GM12878 (cell line): ENCODE measurements at regions not wholly inside any gene's neighbourhood (a gene's known extent, or its start where the extent isn't known, plus 50 kb on each side); places are given as distances from the start of the nearest gene placed in this dataset.

Source experiments
- ATAC-seq: fragments of 200-7000 bp; cut with Tn5 transposase; 3 replicates; pipeline ENCODE4 v1.9.1; 2020; ENCODE audit warnings: mild to moderate bottlenecking, moderate library complexity
- BruUV-seq: library from RNA; stranded (reverse); fragments of 400-500 nt; replicated peaks from 2 replicates; lab custom pipeline; 2021; lab: Mats Ljungman, UMichigan
- CTCF ChIA-PET: fragments of 300-600 bp; sonication (Branson Sonifier 250); formaldehyde crosslinking; extraction: SDS; loops from one replicate; lab custom pipeline; 2021; ENCODE audit warnings: inconsistent platforms; lab: Yijun Ruan, JAX
- POLR2A ChIA-PET: fragments of 350-600 bp; formaldehyde crosslinking; extraction: SDS; loops from one replicate; lab custom pipeline; 2021; ENCODE audit warnings: inconsistent platforms; lab: Charles Lee
- RAD21 ChIA-PET: fragments of 300-600 bp; sonication (Branson Sonifier 250); formaldehyde crosslinking; loops from one replicate; lab custom pipeline; 2023; ENCODE audit warnings: antibody characterized with exemption; ENCODE audit not compliant: unreplicated experiment; lab: Charles Lee
- SMC1A ChIA-PET: fragments of 300-600 bp; sonication (Branson Sonifier 250); formaldehyde crosslinking; loops from one replicate; lab custom pipeline; 2023; ENCODE audit not compliant: unreplicated experiment, uncharacterized antibody; lab: Charles Lee
- DNase-seq: peaks from one replicate; pipeline ENCODE4 v3.0.0-alpha.2; 2011; ENCODE audit warnings: low read depth, low spot score
- FAIRE-seq: peaks from 3 replicates; lab custom pipeline; 2011; peaks lifted over from hg19 to GRCh38; lab: Jason Lieb, UNC
- H2AFZ ChIP-seq: 2 replicates; pipeline ENCODE4 v1.6.0; 2011; ENCODE audit warnings: low read depth, low read length, control low read depth; ENCODE audit not compliant: control insufficient read depth
- H3K27ac ChIP-seq: 2 replicates; pipeline ENCODE4 v1.5.1; 2011; ENCODE audit warnings: control low read depth; ENCODE audit not compliant: control insufficient read depth, insufficient read depth
- H3K27me3 ChIP-seq, 2 experiments: replicated peaks in 1 of 2; 2 replicates each; pipeline versions ENCODE4 v1.6.0 to v1.6.1; 2011; ENCODE audit warnings: low read length in 1 of 2; ENCODE audit not compliant: control insufficient read depth in 2 of 2, insufficient read depth in 2 of 2
- H3K36me3 ChIP-seq, 2 experiments: 2 replicates each; pipeline ENCODE4 v1.5.1; 2011; ENCODE audit warnings: low read length in 1 of 2; ENCODE audit not compliant: control insufficient read depth in 2 of 2, insufficient read depth in 2 of 2
- H3K4me1 ChIP-seq: 2 replicates; pipeline ENCODE4 v1.6.1; 2011; ENCODE audit warnings: mild to moderate bottlenecking, low read length, moderate library complexity, mixed read lengths; ENCODE audit not compliant: control insufficient read depth, insufficient read depth
- H3K4me2 ChIP-seq: 2 replicates; pipeline ENCODE4 v1.6.0; 2011; ENCODE audit warnings: control low read depth; ENCODE audit not compliant: control insufficient read depth, insufficient read depth
- H3K4me3 ChIP-seq: fragments of 200-600 bp; sonication (generic); 2 replicates; pipeline ENCODE4 v1.5.1; 2016
- H3K79me2 ChIP-seq: 2 replicates; pipeline ENCODE4 v1.6.0; 2011; ENCODE audit warnings: low read length; ENCODE audit not compliant: control insufficient read depth, insufficient read depth
- H3K9ac ChIP-seq: 2 replicates; pipeline ENCODE4 v1.8.0; 2011; ENCODE audit warnings: low read length, control low read depth, mixed read lengths; ENCODE audit not compliant: control insufficient read depth, insufficient read depth
- H3K9me3 ChIP-seq: replicated peaks from 3 replicates; pipeline ENCODE4 v1.5.1; 2011; ENCODE audit warnings: mild to moderate bottlenecking, low read length; ENCODE audit not compliant: control insufficient read depth, insufficient read depth
- H4K20me1 ChIP-seq: 2 replicates; pipeline ENCODE4 v1.6.0; 2011; ENCODE audit not compliant: control insufficient read depth, insufficient read depth
- BMI1 ChIP-seq: fragments of 450-650 bp; IDR thresholded peaks from 2 replicates; pipeline ENCODE4 v1.6.1; 2016; ENCODE audit warnings: mild to moderate bottlenecking, moderate library complexity, borderline replicate concordance
- BRCA1 ChIP-seq: IDR thresholded peaks from 2 replicates; pipeline ENCODE4 v1.6.1; 2011; ENCODE audit warnings: low read depth, low read length, improper control_type of control experiment
- CEBPB ChIP-seq, 2 experiments: fragments of 150-350 bp in 1 of 2; IDR thresholded peaks; 2 replicates each; pipeline ENCODE4 v1.6.1; 2012 to 2014; ENCODE audit warnings: low read depth in 2 of 2, low read length in 2 of 2, borderline replicate concordance in 1 of 2, inconsistent platforms in 1 of 2
- ESRRA ChIP-seq: IDR thresholded peaks from 2 replicates; pipeline ENCODE4 v1.6.1; 2012; ENCODE audit warnings: mild to moderate bottlenecking, low read length, improper control_type of control experiment
- JUNB ChIP-seq: IDR thresholded peaks from 2 replicates; pipeline ENCODE4 v1.6.1; 2016; ENCODE audit warnings: antibody characterized with exemption, mild to moderate bottlenecking
- NFYB ChIP-seq: IDR thresholded peaks from 2 replicates; pipeline ENCODE4 v1.6.1; 2011; ENCODE audit warnings: low read depth, mild to moderate bottlenecking, low read length, improper control_type of control experiment, moderate library complexity; ENCODE audit not compliant: insufficient read depth
- NR2F1 ChIP-seq: fragments of 450-650 bp; conservative IDR thresholded peaks from 2 replicates; pipeline ENCODE4 v1.6.1; 2017; ENCODE audit warnings: mild to moderate bottlenecking
- RUNX3 ChIP-seq: IDR thresholded peaks from 2 replicates; pipeline ENCODE4 v1.6.1; 2012; ENCODE audit warnings: low read length, inconsistent platforms
- SMAD1 ChIP-seq: fragments of 450-650 bp; IDR thresholded peaks from 2 replicates; pipeline ENCODE4 v1.6.1; 2018; ENCODE audit warnings: mild to moderate bottlenecking, low read depth; ENCODE audit not compliant: partially characterized antibody
- SMAD5 ChIP-seq: IDR thresholded peaks from 2 replicates; pipeline ENCODE4 v1.6.1; 2016; ENCODE audit warnings: antibody characterized with exemption, low read depth
- TCF12 ChIP-seq: IDR thresholded peaks from 2 replicates; pipeline ENCODE4 v1.6.1; 2011; ENCODE audit warnings: low read depth, mild to moderate bottlenecking, low read length
- WRNIP1 ChIP-seq: IDR thresholded peaks from 2 replicates; pipeline ENCODE4 v1.6.1; 2011; ENCODE audit warnings: low read depth, low read length, improper control_type of control experiment, borderline replicate concordance
- WGBS: methylation state at CpG from one replicate; pipeline ENCODE4 v1.1.6; 2016; ENCODE audit warnings: low lambda C conversion rate; ENCODE audit not compliant: insufficient replicate concordance, insufficient coverage; ENCODE audit errors: missing lambda C conversion rate; 5-methylcytosine and 5-hydroxymethylcytosine counted together
- in situ Hi-C: fragments of 300-500 bp; cut with MboI; formaldehyde crosslinking; loops from 9 replicates; pipeline ENCODE4 v1.14.3; 2018; ENCODE audit warnings: mixed read lengths
- intact Hi-C: fragments of 100-400 bp; cut with micrococcal nuclease; formaldehyde crosslinking; loops from one replicate; pipeline ENCODE4 v1.14.2; 2022; ENCODE audit not compliant: unreplicated experiment

- ChIA-PET RAD21 (interaction anchor here (0.5 kb wide), 1 partner anchor 85 kb away, joined by 3 read pairs; no protein-coding TSS in a partner anchor), CTCF (interaction anchor here (0.6 to 1.7 kb wide), 2 partner anchors 87 to 970 kb away, joined by 3 to 6 read pairs; no protein-coding TSS in a partner anchor), SMC1A (no interaction called here), POLR2A (interaction anchor here (0.6 kb wide), 1 partner anchor 110 kb away, joined by 3 read pairs; no protein-coding TSS in a partner anchor)
- H3K36me3 ChIP-seq = peaks cover 2 to 5% of the 10 kb centered on the region in 2 experiments; a peak in 2 of 4 replicates
- H4K20me1 ChIP-seq = no peaks in the 10 kb centered on the region
- no peak overlapping the region for H3K27ac ChIP-seq
- DNase-seq = no peak
- no TSS peak for BruUV-seq
- WGBS = 85% methylated on average over 4 of the region's 4 CpGs
- ATAC-seq = no peak
- H3K4me3 ChIP-seq = no peak overlapping the region
- in situ Hi-C loops = no loop called here
- no peak overlapping the region for H2AFZ ChIP-seq
- no peak overlapping the region for H3K9ac ChIP-seq
- no peaks in the 10 kb centered on the region for H3K27me3 ChIP-seq
- intact Hi-C loops = no loop called here
- no peak for TF ChIP-seq NFYB
- TF ChIP-seq JUNB = no peak
- TF ChIP-seq ESRRA = no peak
- no peak for TF ChIP-seq SMAD5
- TF ChIP-seq BRCA1 = no peak
- no peak for TF ChIP-seq RUNX3
- TF ChIP-seq NR2F1 = no peak
- TF ChIP-seq TCF12 = no peak
- TF ChIP-seq SMAD1 = no peak
- TF ChIP-seq BMI1 = no peak
- TF ChIP-seq CEBPB (IDR thresholded peaks at IDR 0.05; ENCODE audit: borderline replicate concordance in 1 of 2, low read depth in 2 of 2, low read length in 2 of 2) = no peak
- no peak for TF ChIP-seq WRNIP1
- FAIRE-seq = no peak
- no peaks in the 10 kb centered on the region for H3K4me1 ChIP-seq
- no peaks in the 10 kb centered on the region for H3K9me3 ChIP-seq
- no peaks in the 10 kb centered on the region for H3K79me2 ChIP-seq
- no peak overlapping the region for H3K4me2 ChIP-seq
These were observed 50.2 kb downstream of the RAD54L2 start for GRCh38 chr3:51588724-51589123.
